AG20443 (cell line): ENCODE measurements at regions not wholly inside any gene's neighbourhood (a gene's known extent, or its start where the extent isn't known, plus 50 kb on each side); places are given as distances from the start of the nearest gene placed in this dataset.
"Not testable (repeated sequence)": the region's sequence is repeated elsewhere in the genome, so short reads cannot be mapped to it uniquely, and the experiment has no call there.

ENCODE experiments used
- DNase-seq: peaks from one replicate; pipeline ENCODE4 v3.0.0; 2012; ENCODE audit warnings: low spot score, mixed read lengths

DNA sequence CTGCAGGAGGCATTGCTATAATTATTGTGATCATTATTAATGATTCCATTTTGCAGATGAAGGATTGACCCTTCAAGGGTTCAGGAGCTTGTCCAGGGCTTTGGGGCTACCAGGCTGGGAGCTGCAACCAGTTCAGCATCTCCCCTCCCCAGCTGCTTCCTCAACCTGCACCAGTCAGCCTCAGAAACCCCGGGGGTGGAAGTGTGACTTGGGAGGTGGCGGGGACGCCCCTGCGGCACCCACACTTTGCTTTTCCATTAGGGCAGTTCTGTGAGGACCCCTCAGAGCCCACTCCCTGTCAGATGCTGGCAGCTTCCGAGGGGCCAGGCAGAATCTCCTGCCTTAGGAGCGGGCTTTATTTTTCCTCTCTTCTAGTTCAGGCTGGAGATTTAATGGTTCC lies 85.6 kb downstream of the OLFM1 start:
- DNase-seq = no peak

DNA sequence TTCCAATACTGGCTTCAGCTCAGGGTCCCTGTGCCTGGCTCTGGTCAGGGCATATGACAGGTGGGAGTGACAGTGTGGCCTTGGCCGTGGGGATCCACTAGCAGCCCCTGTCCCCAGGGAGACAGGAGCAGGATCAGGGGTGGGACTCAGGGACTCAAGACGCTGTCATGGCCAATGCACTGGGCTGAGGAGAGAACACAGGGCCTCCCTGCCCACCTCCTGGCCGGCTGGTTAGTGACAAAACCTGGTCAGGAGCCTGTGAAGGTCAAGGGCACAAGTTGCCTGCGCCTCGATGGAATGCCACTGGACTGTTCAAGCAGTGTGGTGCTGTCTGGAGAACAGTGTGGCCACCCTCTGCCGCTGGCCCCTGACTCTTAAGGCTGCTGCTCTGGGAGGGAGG lies 86.8 kb downstream of the OLFM1 start:
- DNase-seq = no peak

DNA sequence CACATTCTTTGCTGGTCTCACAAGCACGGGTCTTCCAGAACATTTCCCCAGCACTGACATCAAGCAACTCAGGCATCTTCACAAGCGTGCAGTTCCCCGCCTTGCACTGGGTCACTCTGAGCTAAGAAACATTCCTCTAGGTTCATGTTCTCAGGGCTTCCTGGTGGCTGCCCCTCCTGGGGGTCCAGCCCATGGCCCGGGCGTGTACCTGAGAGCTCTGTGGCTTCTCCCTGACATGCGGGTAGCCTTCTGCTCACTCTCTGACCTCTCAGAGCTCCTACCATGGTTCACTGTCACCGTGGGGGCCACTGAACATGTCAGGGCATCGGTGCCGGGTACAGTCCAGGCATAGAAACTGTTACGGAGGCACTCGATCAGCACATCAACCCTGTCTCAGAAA lies 87.5 kb downstream of the OLFM1 start:
- DNase-seq = no peak

DNA sequence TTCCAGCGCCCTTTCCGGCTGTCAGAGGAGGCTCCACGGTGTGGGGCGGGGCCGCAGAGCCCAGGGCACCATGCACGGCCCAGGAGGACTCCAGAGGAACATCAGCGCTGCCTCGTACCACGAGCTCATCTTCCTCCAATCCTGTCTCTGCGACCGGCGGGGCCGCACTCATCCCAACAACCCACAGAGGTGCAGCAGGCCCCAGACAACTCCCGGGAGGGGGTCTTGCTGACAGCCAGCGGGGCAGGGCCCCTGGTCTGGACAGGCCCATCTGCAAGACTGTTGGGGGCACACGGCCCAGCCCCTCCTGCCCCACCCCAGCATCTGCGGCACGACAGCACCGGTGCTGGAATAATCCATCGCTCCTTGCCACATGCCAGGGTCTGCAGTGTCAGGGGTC lies 88.8 kb downstream of the OLFM1 start:
- no peak for DNase-seq

DNA sequence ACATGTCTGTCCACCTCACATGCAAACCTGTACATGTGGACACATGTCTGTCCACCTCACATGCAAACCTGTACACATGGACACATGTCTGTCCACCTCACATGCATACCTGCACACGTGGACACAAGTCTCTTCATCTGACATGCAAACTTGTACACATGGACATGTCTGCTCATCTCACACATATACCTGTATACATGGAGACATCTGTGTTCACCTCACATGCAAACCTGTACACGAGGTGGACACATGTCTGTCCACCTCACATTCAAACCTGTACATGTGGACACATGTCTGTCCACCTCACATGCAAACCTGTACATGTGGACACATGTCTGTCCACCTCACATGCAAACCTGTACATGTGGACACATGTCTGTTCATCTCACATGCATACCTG lies 90.1 kb downstream of the OLFM1 start:
- DNase-seq = not testable (repeated sequence)

DNA sequence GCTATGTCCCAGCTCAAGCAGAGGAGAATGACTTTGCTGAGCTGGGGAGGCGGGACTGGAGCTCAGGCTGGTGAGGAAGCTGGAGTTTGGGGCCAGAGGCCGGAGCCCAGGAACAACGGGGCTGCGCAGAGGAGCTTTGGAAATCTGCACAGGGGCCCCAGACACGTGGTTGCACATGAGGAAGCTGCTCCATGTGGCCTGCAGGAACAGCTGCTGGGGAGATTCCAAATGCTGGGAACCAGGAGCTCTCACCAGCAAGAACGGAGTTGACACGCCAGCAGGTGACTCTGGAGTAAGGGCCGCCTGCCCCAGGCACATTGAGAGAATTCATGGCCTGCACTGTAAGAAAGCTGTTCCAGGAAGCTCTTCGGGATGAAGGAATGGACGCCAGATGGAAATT lies 91.0 kb downstream of the OLFM1 start:
- DNase-seq = no peak

DNA sequence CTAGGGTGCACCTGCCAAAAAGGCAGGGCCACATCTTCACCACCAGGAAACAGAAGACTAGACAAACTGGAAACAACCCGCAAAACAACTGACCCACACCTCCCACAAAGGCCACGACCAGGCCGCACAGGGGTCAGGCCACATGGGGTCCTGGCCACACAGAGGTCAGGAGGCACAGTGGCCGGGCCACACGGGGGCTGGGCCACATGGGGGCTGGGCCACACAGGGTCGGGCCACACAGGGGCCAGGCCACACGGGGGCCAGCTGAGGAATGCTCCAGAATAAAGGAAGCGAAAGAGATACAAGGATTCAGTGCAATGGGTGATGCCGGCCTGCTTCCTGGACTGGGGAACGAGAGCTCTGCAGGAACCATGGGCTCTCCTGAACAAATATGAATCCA lies 91.6 kb downstream of the OLFM1 start:
- DNase-seq = no peak

DNA sequence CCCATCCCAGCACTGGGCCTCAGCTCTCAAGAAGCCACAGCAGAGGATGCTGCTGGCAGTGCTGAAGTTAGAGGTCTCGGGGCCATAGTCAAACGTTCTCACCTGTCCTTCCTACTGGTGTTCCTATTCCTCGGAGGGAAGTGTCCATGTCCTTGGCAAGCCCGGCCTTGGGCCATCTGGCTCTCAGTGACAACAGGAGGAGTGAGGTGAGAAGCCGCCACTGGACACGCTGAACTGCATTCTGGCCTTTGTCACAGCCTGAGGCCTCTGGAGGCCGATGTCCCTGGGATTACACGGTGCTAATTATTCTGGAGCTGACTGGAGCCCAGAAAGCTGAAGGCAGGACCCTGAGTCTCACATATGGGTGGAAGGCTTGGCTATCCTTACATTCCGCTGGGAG lies 92.5 kb downstream of the OLFM1 start:
- no peak for DNase-seq

DNA sequence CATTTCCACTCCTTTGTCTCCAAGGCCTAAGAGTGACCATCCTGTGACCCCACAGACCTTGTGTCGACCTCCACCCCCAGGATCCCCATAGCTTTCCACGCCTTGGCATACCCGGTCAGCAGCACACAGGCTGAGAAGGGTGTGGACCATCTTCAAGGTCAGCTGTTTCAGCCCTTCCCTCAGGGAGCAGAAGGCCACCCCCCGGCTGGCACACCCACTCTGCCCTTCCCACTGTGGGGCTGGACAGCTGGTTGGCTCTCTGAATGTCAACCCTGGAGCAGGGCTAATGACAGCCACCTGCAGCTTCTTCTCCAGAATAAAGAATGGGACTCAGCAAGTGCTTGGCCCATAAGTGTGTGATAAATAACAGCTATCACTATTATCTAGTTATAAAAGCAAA lies 93.1 kb downstream of the OLFM1 start:
- DNase-seq = no peak

DNA sequence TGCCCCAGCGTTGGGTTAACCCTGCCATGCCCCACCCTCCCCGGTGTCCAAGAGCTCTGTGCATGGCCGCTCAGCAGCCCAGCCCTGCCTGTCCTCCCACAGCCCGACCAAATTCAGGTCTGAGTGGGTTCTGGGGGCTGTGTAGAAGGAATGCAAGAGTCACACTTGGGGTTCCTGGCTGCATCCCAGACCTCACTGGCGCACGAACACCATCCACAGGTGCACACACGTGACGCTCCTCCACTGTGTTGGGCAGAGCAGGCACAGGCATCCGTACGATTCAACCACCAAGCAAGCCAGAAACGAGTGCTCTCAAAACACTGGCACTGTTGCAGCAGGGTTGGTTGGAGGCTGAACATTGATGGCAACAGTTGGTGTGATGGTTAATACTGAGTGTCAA lies 93.9 kb downstream of the OLFM1 start:
- DNase-seq = no peak

DNA sequence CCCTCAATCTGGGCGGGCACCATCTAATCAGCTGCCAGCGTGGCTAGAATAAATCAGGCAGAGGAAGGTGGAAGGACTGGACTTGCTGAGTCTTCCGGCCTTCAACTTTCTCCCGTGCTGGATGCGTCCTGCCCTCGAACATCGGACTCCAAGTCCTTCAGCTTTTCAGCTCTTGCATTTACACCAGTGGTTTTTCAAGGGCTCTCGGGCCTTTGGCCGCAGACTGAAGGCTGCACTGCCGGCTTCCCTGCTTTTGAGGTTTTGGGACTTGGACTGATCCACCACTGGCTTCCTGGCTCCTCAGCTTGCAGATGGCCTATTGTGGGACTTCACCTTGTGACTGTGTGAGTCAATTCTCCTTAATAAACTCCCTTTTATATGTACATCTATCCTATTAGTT lies 94.4 kb downstream of the OLFM1 start:
- DNase-seq = not testable (repeated sequence)

DNA sequence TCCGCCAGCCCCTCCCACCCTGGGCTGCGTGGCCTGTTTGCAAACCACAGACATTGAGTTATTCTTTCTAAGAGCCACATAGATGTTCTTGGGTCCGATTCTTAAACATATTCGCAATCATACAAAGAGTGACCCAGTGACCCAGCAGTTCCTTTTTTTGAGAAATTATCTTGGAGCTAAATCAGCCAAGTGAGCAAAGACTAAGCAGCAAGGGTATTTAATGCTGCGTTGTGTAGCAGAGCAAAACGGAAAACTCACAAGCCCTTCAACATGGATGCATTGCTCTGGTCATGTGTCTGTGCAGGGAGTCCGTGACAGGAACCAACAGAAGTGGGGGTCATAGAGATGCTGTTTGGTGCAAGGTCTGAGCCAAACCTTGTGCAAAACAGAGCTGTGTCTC lies 95.6 kb downstream of the OLFM1 start:
- no peak for DNase-seq

DNA sequence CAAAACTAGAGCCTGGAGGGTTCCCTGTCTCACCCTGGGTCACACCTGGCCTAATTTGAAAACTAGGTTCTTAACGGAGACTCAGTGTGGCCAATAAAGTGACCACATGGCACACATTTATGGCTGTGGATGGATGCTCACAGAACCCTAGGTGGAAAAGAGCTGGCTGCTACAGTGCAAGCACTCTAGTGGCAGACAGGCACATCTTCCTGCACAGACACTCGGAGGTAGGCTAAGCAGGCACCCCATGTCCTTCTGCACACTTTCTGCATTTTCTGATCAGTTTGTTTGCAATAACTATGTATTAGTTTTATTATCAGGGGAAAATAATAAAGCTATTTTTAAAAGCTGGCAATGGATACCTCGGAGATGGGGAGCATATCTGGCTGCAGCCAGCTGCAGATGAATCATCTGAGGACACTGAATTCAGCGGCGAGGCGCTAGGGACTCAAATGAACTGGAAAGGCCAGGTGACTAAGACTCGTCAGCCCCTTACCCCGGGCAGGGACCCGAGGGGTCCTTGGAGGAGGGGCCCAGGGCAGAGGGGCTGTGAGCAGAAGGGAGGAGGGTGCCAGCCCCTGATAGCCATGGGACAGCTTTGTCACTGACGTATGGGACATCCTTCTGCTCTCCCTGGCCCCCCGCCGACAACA lies 96.2 kb downstream of the OLFM1 start:
- DNase-seq = no peak

DNA sequence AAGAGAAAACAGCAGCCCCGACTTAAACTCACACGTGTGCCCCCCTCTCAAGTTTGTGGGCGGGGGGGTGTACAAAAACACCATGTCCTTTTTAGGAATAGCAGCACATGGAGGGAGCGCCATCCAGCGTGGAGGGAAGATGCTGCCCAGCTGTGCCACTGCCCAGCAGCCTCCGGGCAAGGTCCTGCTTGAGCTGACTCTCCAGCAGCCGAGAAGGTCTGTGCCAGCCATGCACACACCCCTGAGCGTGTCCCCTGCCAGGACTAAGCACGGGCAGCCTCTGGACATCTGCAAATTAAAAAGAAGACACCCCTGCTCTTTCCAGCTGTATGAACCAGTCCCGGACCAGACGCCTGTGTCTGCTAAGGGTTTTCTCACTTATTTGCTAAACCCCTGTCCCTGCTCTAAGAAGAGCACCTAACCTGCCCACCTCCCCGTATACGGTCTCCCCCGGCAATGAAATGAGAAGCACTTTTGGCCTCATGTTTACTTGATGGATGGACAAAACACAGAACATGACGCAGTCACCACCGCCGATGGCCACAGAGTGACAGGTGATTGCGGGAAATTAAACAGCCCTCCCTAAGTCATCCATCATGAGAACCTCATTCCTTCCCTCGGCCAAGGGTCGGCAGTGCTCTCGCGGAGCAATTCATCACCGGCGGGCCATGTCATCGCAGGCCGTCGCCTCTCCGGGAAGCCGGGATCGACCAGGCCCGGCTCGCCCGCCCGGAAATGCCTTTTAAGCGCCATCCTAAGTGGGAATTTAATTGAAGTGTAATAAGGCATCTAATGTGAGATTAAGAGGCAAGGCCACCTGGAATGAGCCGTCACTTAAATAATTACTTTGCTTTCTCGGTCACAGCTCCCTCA lies 96.9 kb downstream of the OLFM1 start:
- DNase-seq = no peak

DNA sequence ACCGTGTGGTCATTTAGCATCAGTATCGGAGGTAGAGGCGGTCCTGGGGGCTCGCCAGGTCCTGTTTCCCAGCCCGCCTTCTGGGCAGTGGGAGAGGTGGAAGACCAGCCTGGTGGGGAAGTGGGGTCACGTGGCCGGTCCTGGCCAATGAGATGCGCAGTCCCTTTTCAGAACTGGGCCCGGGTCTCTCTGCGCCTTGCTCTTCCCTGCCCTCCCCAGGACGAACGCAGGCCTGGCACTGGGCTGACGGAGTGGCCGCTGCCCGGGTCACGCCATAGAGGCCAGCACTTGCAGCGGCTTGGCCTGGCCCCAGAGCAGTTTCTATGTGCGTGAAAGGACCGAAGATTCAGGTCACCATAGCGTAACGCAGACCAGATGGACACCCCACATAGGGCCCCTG lies 97.6 kb downstream of the OLFM1 start:
- no peak for DNase-seq

DNA sequence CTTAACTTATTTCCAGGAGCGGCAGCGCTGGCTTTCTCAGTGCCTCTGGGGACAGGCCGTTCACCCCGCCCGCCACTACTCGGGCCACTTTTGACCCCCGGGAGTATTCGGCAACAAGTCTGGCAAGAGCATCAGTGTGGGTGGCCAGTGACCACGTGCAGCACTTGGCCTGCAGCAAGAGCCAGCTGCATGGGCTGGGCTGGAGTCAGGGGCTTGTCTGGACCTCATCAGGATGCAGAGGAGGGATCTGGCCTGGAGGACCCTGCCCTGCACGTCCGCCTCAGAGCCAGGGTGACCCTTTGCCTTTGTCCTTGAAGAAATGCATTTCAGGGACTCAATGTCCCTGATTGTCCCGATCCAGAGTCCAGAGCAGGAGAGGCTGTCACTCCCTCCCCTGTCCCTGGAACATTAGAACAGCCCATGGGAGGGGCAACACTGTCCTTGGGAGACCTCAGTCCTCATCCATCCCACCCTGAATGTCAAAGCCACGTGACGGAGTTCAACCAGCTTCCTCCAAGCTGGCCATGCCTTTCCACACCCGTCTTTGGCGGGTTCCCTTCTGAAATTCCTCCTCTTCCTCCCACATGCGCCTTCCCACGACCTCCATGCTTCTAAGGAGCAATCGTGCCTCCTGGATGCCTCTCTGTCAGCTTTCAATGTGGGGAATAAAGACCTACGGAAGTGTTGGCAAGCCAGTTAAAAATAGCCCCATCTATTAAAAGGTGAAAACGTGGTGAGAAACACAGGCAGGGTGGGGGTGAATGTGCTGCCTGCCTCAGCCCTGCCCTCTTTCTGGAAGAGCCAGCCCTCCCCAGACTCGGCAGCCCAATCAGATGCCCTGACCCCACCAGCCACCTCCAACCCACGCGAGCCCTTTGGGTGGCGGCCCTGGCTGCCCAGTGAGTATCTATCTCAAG lies 99.0 kb downstream of the OLFM1 start:
- no peak for DNase-seq

DNA sequence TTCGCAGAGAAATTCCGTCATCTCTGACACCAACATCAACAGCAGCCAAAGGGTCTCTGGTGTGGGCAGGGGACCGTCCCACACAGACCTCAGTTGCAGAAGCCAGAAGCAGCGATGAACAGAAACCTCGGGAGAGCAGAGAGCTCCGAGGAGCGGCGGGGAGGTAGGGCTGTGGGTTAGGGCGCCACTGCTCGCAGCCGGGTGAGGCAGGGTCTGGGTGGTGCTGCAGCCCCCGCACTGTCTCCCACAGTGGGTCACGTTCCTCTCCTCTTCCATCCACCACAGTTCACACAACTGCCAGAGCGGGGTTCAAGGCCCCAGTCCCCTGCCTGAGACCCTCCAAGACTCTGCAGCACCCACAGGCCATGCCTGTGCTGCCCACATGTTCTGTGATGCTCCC lies 99.9 kb downstream of the OLFM1 start:
- DNase-seq = no peak

DNA sequence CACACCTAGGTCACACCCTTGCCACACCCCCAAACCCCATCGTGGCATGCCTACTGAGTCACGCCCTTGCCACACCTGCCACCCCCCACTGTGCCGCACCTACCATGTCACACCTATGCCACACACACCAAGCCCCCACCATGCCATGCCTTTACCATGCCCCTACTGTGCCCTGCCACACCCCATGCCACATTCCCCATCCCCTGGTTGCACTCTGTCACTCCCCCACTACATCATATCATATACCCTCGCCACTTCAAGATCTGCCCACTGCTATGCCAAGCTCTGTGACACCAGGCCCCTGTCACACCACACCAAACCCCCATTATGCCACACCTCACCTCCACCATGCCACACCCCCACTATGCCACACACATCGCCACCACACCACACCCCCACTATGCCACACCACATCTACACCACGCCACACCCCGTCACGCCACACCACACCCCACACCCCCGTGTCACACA lies 101.2 kb downstream of the OLFM1 start:
- DNase-seq = no peak

DNA sequence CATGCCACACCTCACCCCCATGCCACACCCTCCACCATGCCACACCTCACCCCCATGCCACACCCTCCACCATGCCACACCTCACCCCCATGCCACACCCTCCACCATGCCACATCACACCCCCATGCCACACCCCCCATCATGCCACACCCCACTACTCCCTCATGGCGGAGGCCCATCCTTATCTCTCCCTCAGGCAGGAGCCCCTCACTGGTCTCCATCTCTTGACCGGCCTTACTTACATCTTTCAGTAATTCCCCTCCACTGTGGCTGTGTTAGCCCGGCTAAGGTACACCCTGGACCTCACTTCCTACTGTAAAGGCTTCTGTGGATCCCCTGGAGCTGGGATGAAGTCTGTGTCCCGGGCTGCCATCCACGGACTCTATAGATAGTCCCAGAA lies 102.0 kb downstream of the OLFM1 start:
- DNase-seq = no peak

DNA sequence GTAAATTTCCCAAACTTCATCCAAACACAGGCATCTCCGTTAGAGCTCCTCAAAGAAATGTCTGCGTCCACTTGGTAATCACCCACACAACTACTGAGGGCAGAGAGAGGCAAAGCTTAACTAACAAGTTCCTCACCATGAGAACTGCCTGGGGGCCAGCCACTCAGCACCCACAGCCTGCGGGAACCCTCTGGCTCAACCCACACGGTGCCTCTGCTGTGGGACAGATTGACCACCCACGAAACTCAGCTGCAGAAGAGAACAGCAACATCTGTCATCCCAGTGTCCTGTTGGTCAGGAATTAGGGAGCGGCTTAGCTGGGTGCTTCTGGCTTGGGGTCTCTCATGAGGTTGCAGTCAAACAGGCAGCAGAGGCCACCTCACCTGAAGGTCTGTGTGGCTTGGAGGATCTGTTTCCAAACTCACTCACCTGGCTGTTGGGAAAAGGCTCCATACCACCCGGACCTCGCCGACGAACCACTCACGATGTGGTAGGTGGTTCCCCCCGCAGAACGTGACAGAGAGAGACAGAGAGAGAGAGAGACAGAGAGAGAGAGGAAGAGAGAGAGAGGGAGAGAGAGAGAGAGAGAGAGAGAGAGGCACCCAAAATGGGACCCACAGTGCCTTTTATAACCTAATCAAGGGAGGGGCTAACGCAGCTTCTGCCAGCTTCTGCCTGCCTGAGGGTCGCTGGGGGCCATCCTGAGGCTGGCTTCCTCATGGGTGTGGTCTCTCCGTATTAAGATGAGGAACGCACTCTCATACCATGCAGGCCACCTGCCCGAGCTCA lies 103.5 kb downstream of the OLFM1 start:
- DNase-seq = no peak

DNA sequence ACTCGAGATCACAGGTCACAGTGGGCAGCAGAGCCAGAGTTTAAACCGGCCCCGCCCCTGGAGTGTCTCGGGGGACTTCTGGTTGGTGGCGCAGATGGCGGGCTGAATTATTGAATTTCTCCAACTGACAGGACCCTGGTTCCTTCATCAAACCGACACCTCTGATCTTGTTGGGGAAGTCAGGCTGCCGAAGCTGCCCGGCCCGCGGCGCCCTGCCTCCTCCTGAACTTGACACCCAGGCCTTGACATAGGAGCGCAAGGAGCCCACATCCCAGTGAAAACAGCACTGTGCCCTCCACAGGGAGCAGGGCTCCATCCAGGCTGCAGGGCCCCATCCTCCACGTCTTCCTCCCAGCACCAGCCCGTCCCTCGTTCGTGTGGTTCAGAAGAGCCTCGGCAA lies 105.2 kb downstream of the OLFM1 start:
- no peak for DNase-seq

DNA sequence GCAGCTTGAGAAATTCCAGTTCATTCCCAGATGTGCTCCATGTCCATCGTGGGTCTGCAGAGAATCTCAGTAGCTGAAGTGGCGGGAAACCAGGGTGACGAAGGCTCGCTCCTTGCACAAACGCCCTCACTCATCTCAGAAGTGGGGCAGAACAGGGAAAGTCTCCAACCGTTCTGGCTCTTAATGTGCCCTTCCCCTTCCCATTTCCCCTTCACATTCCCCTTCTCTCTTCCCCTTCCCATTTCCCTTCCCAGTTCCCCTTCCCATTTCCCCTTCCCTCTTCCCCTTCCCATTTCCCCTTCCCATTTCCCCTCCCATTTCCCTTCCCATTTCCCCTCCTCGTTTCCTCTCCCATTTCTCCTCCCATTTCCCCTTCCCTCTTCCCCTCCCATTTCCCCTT lies 108.5 kb downstream of the OLFM1 start:
- DNase-seq = not testable (repeated sequence)
